IPS-18c (cell line): ENCODE measurements at regions not wholly inside any gene's neighbourhood (a gene's known extent, or its start where the extent isn't known, plus 50 kb on each side); places are given as distances from the start of the nearest gene placed in this dataset.
"Not testable (repeated sequence)": the region's sequence is repeated elsewhere in the genome, so short reads cannot be mapped to it uniquely, and the experiment has no call there.

ENCODE experiments used
- H3K4me3 ChIP-seq: 2 replicates; pipeline ENCODE4 v1.7.0; 2013; ENCODE audit warnings: low read depth, mild to moderate bottlenecking, low read length, moderate library complexity; ENCODE audit not compliant: insufficient read depth
- H3K9me3 ChIP-seq: one replicate; pipeline ENCODE4 v1.6.1; 2013; ENCODE audit warnings: mild to moderate bottlenecking, low read length, moderate library complexity; ENCODE audit not compliant: control insufficient read depth, insufficient read depth

GRCh38 chr5:89830691-89831090, 578.9 kb downstream of the CETN3 start:
- no peaks in the 10 kb centered on the region for H3K9me3 ChIP-seq
- H3K4me3 ChIP-seq: no peak overlapping the region

GRCh38 chr5:89827960-89828359, 581.6 kb downstream of the CETN3 start:
- no peak overlapping the region for H3K4me3 ChIP-seq
- H3K9me3 ChIP-seq: no peaks in the 10 kb centered on the region

- H3K9me3 ChIP-seq: no peaks in the 10 kb centered on the region
- no peak overlapping the region for H3K4me3 ChIP-seq
These were observed 582.2 kb downstream of the CETN3 start for GRCh38 chr5:89827359-89827758.

GRCh38 chr5:89826938-89827337, 582.6 kb downstream of the CETN3 start:
- no peak overlapping the region for H3K4me3 ChIP-seq
- no peaks in the 10 kb centered on the region for H3K9me3 ChIP-seq

GRCh38 chr5:89823046-89823445, 586.5 kb downstream of the CETN3 start:
- Histone ChIP-seq H3K4me3 (no peak overlapping the region), H3K9me3 (no peaks in the 10 kb centered on the region)

GRCh38 chr5:89817841-89818240, 591.7 kb downstream of the CETN3 start:
- Histone ChIP-seq H3K9me3 (no peaks in the 10 kb centered on the region), H3K4me3 (no peak overlapping the region)

- Histone ChIP-seq H3K4me3 (no peak overlapping the region), H3K9me3 (no peaks in the 10 kb centered on the region)
These were observed 593.5 kb downstream of the CETN3 start for GRCh38 chr5:89816038-89816437.

GRCh38 chr5:89800735-89801134, 608.8 kb downstream of the CETN3 start:
- not testable (repeated sequence) for H3K9me3 ChIP-seq, H3K4me3 ChIP-seq

GRCh38 chr5:89794504-89794903, 615.1 kb downstream of the CETN3 start:
- not testable (repeated sequence) for H3K4me3 ChIP-seq, H3K9me3 ChIP-seq

GRCh38 chr5:89779734-89780133, 629.8 kb downstream of the CETN3 start:
- not testable (repeated sequence) for H3K4me3 ChIP-seq, H3K9me3 ChIP-seq

- no peak overlapping the region for H3K4me3 ChIP-seq
- H3K9me3 ChIP-seq: no peaks in the 10 kb centered on the region
These were observed 631.8 kb downstream of the CETN3 start for GRCh38 chr5:89777758-89778157.

GRCh38 chr5:89769975-89770374, 639.6 kb downstream of the CETN3 start:
- H3K9me3 ChIP-seq: no peaks in the 10 kb centered on the region
- no peak overlapping the region for H3K4me3 ChIP-seq

- Histone ChIP-seq H3K4me3 (no peak overlapping the region), H3K9me3 (no peaks in the 10 kb centered on the region)
These were observed 649.8 kb downstream of the CETN3 start for GRCh38 chr5:89759802-89760201.

GRCh38 chr5:89758146-89758545, 651.4 kb downstream of the CETN3 start:
- H3K9me3 ChIP-seq: no peaks in the 10 kb centered on the region

GRCh38 chr5:89756955-89757354, 652.6 kb downstream of the CETN3 start:
- Histone ChIP-seq H3K9me3 (no peaks in the 10 kb centered on the region), H3K4me3 (no peak overlapping the region)

More at GRCh38 chr5:89758146-89758545, 651.4 kb downstream of the CETN3 start:
- no peak overlapping the region for H3K4me3 ChIP-seq

GRCh38 chr5:89755024-89755423, 654.5 kb downstream of the CETN3 start:
- Histone ChIP-seq H3K4me3 (no peak overlapping the region), H3K9me3 (no peaks in the 10 kb centered on the region)

GRCh38 chr5:89735082-89735481, 674.5 kb downstream of the CETN3 start:
- H3K9me3 ChIP-seq: no peaks in the 10 kb centered on the region
- no peak overlapping the region for H3K4me3 ChIP-seq

GRCh38 chr5:89733772-89734171, 675.8 kb downstream of the CETN3 start:
- Histone ChIP-seq H3K4me3 (no peak overlapping the region), H3K9me3 (no peaks in the 10 kb centered on the region)

GRCh38 chr5:89729623-89730301, 679.8 kb downstream of the CETN3 start:
- Histone ChIP-seq H3K9me3 (no peaks in the 10 kb centered on the region), H3K4me3 (no peak overlapping the region)
